IMR-90 (cell line): ENCODE measurements at regions not wholly inside any gene's neighbourhood (a gene's known extent, or its start where the extent isn't known, plus 50 kb on each side); places are given as distances from the start of the nearest gene placed in this dataset.

ENCODE experiments used
- ATAC-seq: fragments of 200-7000 bp; cut with Tn5 transposase; 2 replicates; pipeline ENCODE4 v1.9.1; 2020; ENCODE audit warnings: low read depth, mild to moderate bottlenecking, moderate library complexity
- BruUV-seq: library from RNA; stranded (reverse); fragments of 400-500 nt; replicated peaks from 2 replicates; lab custom pipeline; 2021; lab: Mats Ljungman, UMichigan
- CTCF ChIA-PET: fragments of 300-600 bp; formaldehyde crosslinking; extraction: SDS; loops from one replicate; lab custom pipeline; 2021; ENCODE audit warnings: antibody characterized with exemption; lab: Yijun Ruan, JAX
- POLR2A ChIA-PET: fragments of 300-600 bp; sonication (Branson Sonifier 250); formaldehyde crosslinking; loops from one replicate; lab custom pipeline; 2022; ENCODE audit warnings: antibody characterized with exemption; ENCODE audit not compliant: unreplicated experiment; lab: Charles Lee
- DNase-seq: peaks from one replicate; pipeline ENCODE4 v3.0.0; 2013
- H2AFZ ChIP-seq: replicated peaks from 2 replicates; pipeline ENCODE3; 2013; ENCODE audit warnings: low read length, mild to moderate bottlenecking; ENCODE audit not compliant: poor library complexity
- H2AK5ac ChIP-seq: 2 replicates; pipeline ENCODE4 v1.6.1; 2013; ENCODE audit warnings: low read depth, low read length, inconsistent platforms
- H2AK9ac ChIP-seq: replicated peaks from 2 replicates; pipeline ENCODE3; 2013; ENCODE audit warnings: mild to moderate bottlenecking, low read depth, low read length, moderate library complexity; ENCODE audit not compliant: poor library complexity
- H2BK120ac ChIP-seq: 2 replicates; pipeline ENCODE4 v1.6.1; 2013; ENCODE audit warnings: low read depth, low read length, inconsistent platforms
- H2BK15ac ChIP-seq: 3 replicates; pipeline ENCODE4 v1.6.1; 2013; ENCODE audit warnings: low read depth, low read length, inconsistent platforms
- H2BK20ac ChIP-seq: 2 replicates; pipeline ENCODE4 v1.6.1; 2013; ENCODE audit warnings: low read depth, mild to moderate bottlenecking, inconsistent platforms, low read length, moderate library complexity
- H2BK5ac ChIP-seq: 2 replicates; pipeline ENCODE4 v1.6.1; 2013; ENCODE audit warnings: mild to moderate bottlenecking, low read depth, low read length, inconsistent platforms; ENCODE audit not compliant: poor library complexity, severe bottlenecking
- H3K14ac ChIP-seq: replicated peaks from 2 replicates; pipeline ENCODE4 v1.6.1; 2013; ENCODE audit warnings: low read depth, low read length, inconsistent platforms
- H3K18ac ChIP-seq: 2 replicates; pipeline ENCODE4 v1.6.1; 2013; ENCODE audit warnings: low read depth, low read length, control low read depth
- H3K23ac ChIP-seq: 2 replicates; pipeline ENCODE4 v1.6.1; 2013; ENCODE audit warnings: low read depth, low read length, inconsistent platforms
- H3K27ac ChIP-seq: 2 replicates; pipeline ENCODE4 v1.5.1; 2013; ENCODE audit warnings: mild to moderate bottlenecking, control low read depth, low read length; ENCODE audit not compliant: insufficient read depth
- H3K27me3 ChIP-seq: 2 replicates; pipeline ENCODE4 v1.6.1; 2013; ENCODE audit warnings: low read length; ENCODE audit not compliant: control insufficient read depth, insufficient read depth
- H3K36me3 ChIP-seq: 2 replicates; pipeline ENCODE4 v1.6.1; 2013; ENCODE audit warnings: low read length, mixed read lengths; ENCODE audit not compliant: control insufficient read depth, insufficient read depth
- H3K4ac ChIP-seq: 2 replicates; pipeline ENCODE4 v1.6.1; 2013; ENCODE audit warnings: low read depth, low read length, inconsistent platforms
- H3K4me1 ChIP-seq: 2 replicates; pipeline ENCODE4 v1.6.1; 2013; ENCODE audit warnings: low read length, mixed read lengths; ENCODE audit not compliant: control insufficient read depth, insufficient read depth
- H3K4me2 ChIP-seq: 2 replicates; pipeline ENCODE4 v1.6.1; 2013; ENCODE audit warnings: low read depth, mild to moderate bottlenecking, control low read depth, low read length, moderate library complexity
- H3K4me3 ChIP-seq: 2 replicates; pipeline ENCODE4 v1.5.1; 2013; ENCODE audit warnings: low read depth, mild to moderate bottlenecking, control low read depth, low read length, moderate library complexity; ENCODE audit not compliant: insufficient read depth
- H3K56ac ChIP-seq: 2 replicates; pipeline ENCODE4 v1.6.1; 2013; ENCODE audit warnings: low read length, inconsistent platforms; ENCODE audit not compliant: insufficient read depth; ENCODE audit errors: extremely low read depth
- H3K79me1 ChIP-seq, 2 experiments: 2 replicates each; pipeline ENCODE4 v1.6.1; 2013; ENCODE audit warnings: low read length in 2 of 2, inconsistent platforms in 1 of 2, low read depth in 1 of 2
- H3K9ac ChIP-seq: 2 replicates; pipeline ENCODE4 v1.6.1; 2013; ENCODE audit warnings: low read depth, low read length, control low read depth
- H3K9me1 ChIP-seq: 2 replicates; pipeline ENCODE4 v1.6.1; 2013; ENCODE audit warnings: low read length, inconsistent platforms; ENCODE audit not compliant: insufficient read depth
- H3K9me3 ChIP-seq: 2 replicates; pipeline ENCODE4 v1.6.1; 2013; ENCODE audit warnings: low read length; ENCODE audit not compliant: control insufficient read depth, insufficient read depth
- H4K20me1 ChIP-seq: 2 replicates; pipeline ENCODE4 v1.6.1; 2013; ENCODE audit warnings: low read length, inconsistent platforms; ENCODE audit not compliant: insufficient read depth
- H4K5ac ChIP-seq: 2 replicates; pipeline ENCODE4 v1.6.1; 2013; ENCODE audit warnings: mild to moderate bottlenecking, low read depth, low read length, control low read depth
- H4K8ac ChIP-seq, 2 experiments: 2 replicates each; pipeline ENCODE4 v1.6.1; 2013; ENCODE audit warnings: low read depth in 2 of 2, low read length in 2 of 2, control low read depth in 1 of 2, inconsistent platforms in 1 of 2
- H4K91ac ChIP-seq: 2 replicates; pipeline ENCODE4 v1.6.1; 2013; ENCODE audit warnings: low read depth, low read length, inconsistent platforms; ENCODE audit not compliant: insufficient read depth
- BHLHE40 ChIP-seq: fragments of 150-350 bp; IDR thresholded peaks from 2 replicates; pipeline ENCODE4 v1.6.1; 2016; ENCODE audit warnings: mild to moderate bottlenecking, low read depth, low read length
- CEBPB ChIP-seq: IDR thresholded peaks from 2 replicates; pipeline ENCODE4 v1.6.1; 2012; ENCODE audit warnings: low read depth, low read length, improper control_type of control experiment
- CHD1 ChIP-seq: IDR thresholded peaks from 2 replicates; pipeline ENCODE4 v1.6.1; 2012; ENCODE audit warnings: low read depth, low read length, improper control_type of control experiment
- ELK1 ChIP-seq: fragments of 150-350 bp; IDR thresholded peaks from 2 replicates; pipeline ENCODE4 v1.6.1; 2016; ENCODE audit warnings: low read depth, mild to moderate bottlenecking, low read length, moderate library complexity, borderline replicate concordance
- FOS ChIP-seq: fragments of 150-350 bp; IDR thresholded peaks from 2 replicates; pipeline ENCODE4 v1.6.1; 2016; ENCODE audit warnings: low read depth, low read length
- MAZ ChIP-seq: IDR thresholded peaks from 2 replicates; pipeline ENCODE4 v1.6.1; 2012; ENCODE audit warnings: low read depth, mild to moderate bottlenecking, low read length, improper control_type of control experiment, moderate library complexity, borderline replicate concordance
- NFE2L2 ChIP-seq: fragments of 150-350 bp; IDR thresholded peaks from 2 replicates; pipeline ENCODE4 v1.6.1; 2016; ENCODE audit warnings: low read depth, mild to moderate bottlenecking, low read length
- POLR2A ChIP-seq: IDR thresholded peaks from 2 replicates; pipeline ENCODE4 v1.6.1; 2012; ENCODE audit warnings: mild to moderate bottlenecking, low read depth, low read length
- RAD21 ChIP-seq: IDR thresholded peaks from 2 replicates; pipeline ENCODE4 v1.6.1; 2012; ENCODE audit warnings: low read length, improper control_type of control experiment
- RCOR1 ChIP-seq: IDR thresholded peaks from 2 replicates; pipeline ENCODE4 v1.6.1; 2012; ENCODE audit warnings: mild to moderate bottlenecking, low read length, improper control_type of control experiment; ENCODE audit not compliant: insufficient replicate concordance
- SMC3 ChIP-seq: fragments of 150-350 bp; IDR thresholded peaks from 2 replicates; pipeline ENCODE4 v1.6.1; 2016; ENCODE audit warnings: low read depth, mild to moderate bottlenecking, antibody characterized with exemption, low read length, moderate library complexity
- USF2 ChIP-seq: fragments of 150-350 bp; IDR thresholded peaks from 2 replicates; pipeline ENCODE4 v1.6.1; 2017; ENCODE audit warnings: mild to moderate bottlenecking, antibody characterized with exemption, low read length, low read depth
- WGBS, 2 experiments: methylation state at CpG; one replicate each; pipeline versions ENCODE4 v1.1.5 to v1.1.7; 2013; ENCODE audit warnings: missing lambda C conversion rate in 2 of 2; ENCODE audit not compliant: insufficient read length in 1 of 2; ENCODE audit errors: extremely low coverage in 2 of 2; 5-methylcytosine and 5-hydroxymethylcytosine counted together
- dilution Hi-C: fragments of 300-500 bp; cut with HindIII; formaldehyde crosslinking; loops from one replicate; pipeline ENCODE4 v1.14.3; 2018; ENCODE audit warnings: low sequenced_read_pairs; ENCODE audit not compliant: unreplicated experiment
- in situ Hi-C: fragments of 300-500 bp; cut with MboI; formaldehyde crosslinking; loops from 3 replicates; pipeline ENCODE4 v1.14.3; 2019; ENCODE audit warnings: low sequenced_read_pairs, inconsistent platforms, mixed read lengths
- intact Hi-C: fragments of 100-400 bp; cut with micrococcal nuclease; formaldehyde crosslinking; loops from 2 replicates; pipeline ENCODE4 v1.10.0; 2022

GRCh38 chr13:110014719-110015118, 228.3 kb upstream of the IRS2 start:
- H3K4me3 ChIP-seq: no peak overlapping the region
- peaks cover 26% of the 10 kb centered on the region for H3K9me1 ChIP-seq
- intact Hi-C loops (loop anchor here (5.0 kb wide), 2 partner anchors 93 to 227 kb away; partner anchors contain the start of gene IRS2), dilution Hi-C loops (no loop called here), in situ Hi-C loops (no loop called here)
- no peak overlapping the region for H3K18ac ChIP-seq
- CTCF ChIA-PET: no interaction called here
- H2BK15ac ChIP-seq: peak overlapping the region; percentile 29; the same call in 2 of the 3 replicates
- no peak overlapping the region for H3K9ac ChIP-seq
- H4K91ac ChIP-seq: peak overlapping the region; percentile 67
- BruUV-seq: no TSS peak
- peak overlapping the region; percentile 83 for H2AK5ac ChIP-seq
- no peaks in the 10 kb centered on the region for H3K9me3 ChIP-seq
- no peaks in the 10 kb centered on the region for H3K36me3 ChIP-seq
- H3K56ac ChIP-seq: no peak overlapping the region
- H2BK120ac ChIP-seq: peak overlapping the region; percentile 89
- H2BK5ac ChIP-seq: peak overlapping the region; percentile 3
- POLR2A ChIA-PET: interaction anchor here (0.7 kb wide), 1 partner anchor 1051 kb away, joined by 6 read pairs; no protein-coding TSS in a partner anchor
- H3K79me1 ChIP-seq: 0 out of 4 replicates have a peak, but pooled peaks cover 0 to 9% of the 10 kb centered on the region in 2 experiments
- no peaks in the 10 kb centered on the region for H3K27me3 ChIP-seq
- peak overlapping the region in 1 of 2 experiments; percentile 31; a peak in 1 of 4 replicates for H4K8ac ChIP-seq
- no peak overlapping the region for H2AK9ac ChIP-seq
- no peak for ATAC-seq
- H3K4me1 ChIP-seq: peaks cover 28% of the 10 kb centered on the region
- 0 out of 2 replicates have a peak overlapping the region, but pooled peaks have one; percentile 6 for H3K14ac ChIP-seq
- H3K4me2 ChIP-seq: no peak overlapping the region
- DNase-seq: no peak
- no peak overlapping the region for H2AFZ ChIP-seq
- no peak overlapping the region; the same call in 1 of the 2 replicates for H4K5ac ChIP-seq
- no peaks in the 10 kb centered on the region for H4K20me1 ChIP-seq
- TF ChIP-seq CEBPB (no peak), RAD21 (no peak), POLR2A (no peak), NFE2L2 (no peak), MAZ (no peak), USF2 (no peak), SMC3 (no peak), CHD1 (no peak), FOS (no peak), RCOR1 (no peak), BHLHE40 (no peak), ELK1 (no peak)
- peak overlapping the region; percentile 89 for H2BK20ac ChIP-seq
- 0 out of 2 replicates have a peak overlapping the region, but pooled peaks have one; percentile 40 for H3K23ac ChIP-seq
- H3K27ac ChIP-seq: no peak overlapping the region
- whole genome bisulfite sequencing, 2 experiments: 100% methylated on average over 1 of the region's 4 CpGs; no CpG with 5 or more reads in 1 of the 2 experiments
- peak overlapping the region; percentile 82 for H3K4ac ChIP-seq
